NCI-H510A (cell line): ENCODE measurements at regions not wholly inside any gene's neighbourhood (a gene's known extent, or its start where the extent isn't known, plus 50 kb on each side); places are given as distances from the start of the nearest gene placed in this dataset.
"Not testable (repeated sequence)": the region's sequence is repeated elsewhere in the genome, so short reads cannot be mapped to it uniquely, and the experiment has no call there.

Experiments used
- DNase-seq: peaks from one replicate; lab custom pipeline; 2025; lab: John Stamatoyannopoulos, UW

- DNase-seq: no peak
Measured at GRCh38 chr4:38383646-38384121, 280.3 kb upstream of the KLF3 start.

GRCh38 chr4:38385093-38386004 lies 278.6 kb upstream of the KLF3 start:
- DNase-seq: no peak

- no peak for DNase-seq
Measured at GRCh38 chr4:38386005-38386551, 277.9 kb upstream of the KLF3 start.

- peak; percentile 4 for DNase-seq
Measured at GRCh38 chr4:38386654-38387188, 277.3 kb upstream of the KLF3 start.

- DNase-seq: no peak
Measured at GRCh38 chr4:38387348-38387747, 276.7 kb upstream of the KLF3 start.

GRCh38 chr4:38387819-38388218 lies 276.2 kb upstream of the KLF3 start:
- no peak for DNase-seq

GRCh38 chr4:38388907-38389306 lies 275.1 kb upstream of the KLF3 start:
- DNase-seq: not testable (repeated sequence)

GRCh38 chr4:38390969-38391545 lies 272.9 kb upstream of the KLF3 start:
- no peak for DNase-seq

GRCh38 chr4:38392223-38392855 lies 271.7 kb upstream of the KLF3 start:
- DNase-seq: no peak

GRCh38 chr4:38396091-38396490 lies 267.9 kb upstream of the KLF3 start:
- DNase-seq: no peak

GRCh38 chr4:38396845-38397547 lies 267.0 kb upstream of the KLF3 start:
- DNase-seq: no peak

- no peak for DNase-seq
Measured at GRCh38 chr4:38400946-38401345, 263.1 kb upstream of the KLF3 start.

- DNase-seq: no peak
Measured at GRCh38 chr4:38406243-38406642, 257.8 kb upstream of the KLF3 start.

GRCh38 chr4:38409852-38410251 lies 254.1 kb upstream of the KLF3 start:
- DNase-seq: no peak

- no peak for DNase-seq
Measured at GRCh38 chr4:38411092-38411491, 252.9 kb upstream of the KLF3 start.

- DNase-seq: no peak
Measured at GRCh38 chr4:38411981-38412536, 251.9 kb upstream of the KLF3 start.

- DNase-seq: no peak
Measured at GRCh38 chr4:38413524-38414341, 250.3 kb upstream of the KLF3 start.

GRCh38 chr4:38414410-38414809 lies 249.6 kb upstream of the KLF3 start:
- DNase-seq: no peak

GRCh38 chr4:38415682-38416081 lies 248.3 kb upstream of the KLF3 start:
- DNase-seq: no peak

- no peak for DNase-seq
Measured at GRCh38 chr4:38416450-38417014, 247.5 kb upstream of the KLF3 start.
